Ascending aorta (tissue), 2 donors: ENCODE measurements at regions not wholly inside any gene's neighbourhood (a gene's known extent, or its start where the extent isn't known, plus 50 kb on each side); places are given as distances from the start of the nearest gene placed in this dataset.

Source experiments
- DNase-seq, 2 donors: peaks; one replicate each; pipeline ENCODE4 v3.0.0-alpha.2; 2019; ENCODE audit warnings: low spot score in 2 of 2
- H3K27ac ChIP-seq, 2 donors: fragments of 200-600 bp; sonication (generic); one replicate each; pipeline ENCODE4 v1.5.1; 2016 to 2017; ENCODE audit warnings: mild to moderate bottlenecking in 1 of 2
- H3K27me3 ChIP-seq: fragments of 200-600 bp; sonication (generic); one replicate; pipeline ENCODE4 v1.5.1; 2017
- H3K36me3 ChIP-seq, 2 donors: fragments of 200-600 bp; sonication (generic); one replicate each; pipeline ENCODE4 v1.5.1; 2016
- H3K4me1 ChIP-seq, 2 donors: fragments of 200-600 bp; sonication (generic); one replicate each; pipeline ENCODE4 v1.5.1; 2016 to 2017; ENCODE audit warnings: mild to moderate bottlenecking in 1 of 2
- H3K4me3 ChIP-seq, 2 donors: fragments of 200-600 bp; sonication (generic); one replicate each; pipeline ENCODE4 v1.5.1; 2016 to 2017; ENCODE audit warnings: mild to moderate bottlenecking in 1 of 2
- H3K9me3 ChIP-seq, 2 donors: fragments of 200-600 bp; sonication (generic); one replicate each; pipeline ENCODE4 v1.5.1; 2016
- CTCF ChIP-seq, 3 experiments: fragments of 200-600 bp in 2 of 3; fragments of 450-650 bp in 1 of 3; sonication (generic) in 2 of 3; IDR thresholded peaks; one replicate each; pipeline ENCODE4 v1.5.1; 2016 to 2019; ENCODE audit warnings: antibody characterized with exemption in 3 of 3, mild to moderate bottlenecking in 1 of 3, moderate library complexity in 1 of 3
- intact Hi-C: fragments of 100-400 bp; cut with DNase I; formaldehyde crosslinking; loops from one replicate; pipeline ENCODE4 v1.15.1; 2023

DNA sequence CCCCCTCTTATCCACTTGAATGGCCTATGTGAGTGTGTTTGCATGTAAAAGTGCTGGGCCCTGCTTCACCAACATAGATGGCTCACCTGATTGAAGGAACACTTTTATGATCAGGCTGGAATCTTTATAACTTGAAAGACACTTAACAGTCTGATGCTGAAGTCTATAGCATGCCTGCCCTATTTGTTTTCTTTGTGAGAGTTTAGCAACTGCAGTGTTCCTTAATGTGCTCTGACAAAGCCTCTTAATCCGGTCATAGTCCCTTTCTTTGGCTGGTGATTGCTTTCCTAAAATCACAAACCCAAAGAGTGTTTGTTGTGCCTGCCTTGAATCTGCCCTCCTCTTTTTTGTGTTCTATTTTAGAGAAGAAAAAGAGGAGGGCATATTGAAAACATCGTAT lies 1382.8 kb upstream of the CELF4 start:
- H3K4me1 ChIP-seq, result no peaks in the 10 kb centered on the region
- H3K9me3 ChIP-seq, result no peaks in the 10 kb centered on the region
- no peaks in the 10 kb centered on the region for H3K27me3 ChIP-seq
- no peak overlapping the region for H3K4me3 ChIP-seq
- no peak overlapping the region for H3K27ac ChIP-seq
- no peak for TF ChIP-seq CTCF (IDR thresholded peaks at IDR 0.05)
- intact Hi-C loops, result no loop called here
- DNase-seq, result no peak
- H3K36me3 ChIP-seq, result no peaks in the 10 kb centered on the region

DNA sequence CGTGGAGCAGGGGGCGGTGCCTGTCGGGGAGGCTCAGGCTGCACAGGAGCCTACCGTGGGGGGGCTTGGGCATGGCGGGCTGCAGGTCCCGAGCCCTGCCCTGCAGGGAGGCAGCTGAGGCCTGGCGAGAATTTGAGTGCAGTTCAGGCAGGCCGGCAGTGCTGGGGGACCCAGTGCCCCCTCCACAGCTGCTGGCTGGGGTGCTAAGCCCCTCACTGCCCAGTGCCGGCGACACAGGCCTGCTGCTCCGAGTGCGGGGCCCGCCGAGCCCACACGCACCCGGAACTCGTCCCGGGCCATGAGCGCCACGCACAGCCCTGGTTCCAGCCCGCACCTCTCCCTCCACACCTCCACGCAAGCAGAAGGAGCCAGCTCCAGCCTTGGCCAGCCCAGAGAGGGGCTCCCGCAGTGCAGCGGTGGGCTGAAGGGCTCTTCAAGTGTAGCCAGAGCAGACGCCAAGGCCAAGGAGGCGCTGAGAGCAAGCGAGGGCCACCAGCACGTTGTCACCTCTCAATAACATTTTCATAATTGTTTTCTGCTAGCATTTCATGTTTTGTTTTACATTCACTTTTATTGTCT lies 1378.9 kb upstream of the CELF4 start:
- Histone ChIP-seq H3K9me3 (no peaks in the 10 kb centered on the region), H3K27ac (no peak overlapping the region), H3K36me3 (no peaks in the 10 kb centered on the region), H3K27me3 (no peaks in the 10 kb centered on the region), H3K4me1 (no peaks in the 10 kb centered on the region), H3K4me3 (no peak overlapping the region)
- intact Hi-C loops, result no loop called here
- DNase-seq, result no peak
- no peak for TF ChIP-seq CTCF (IDR thresholded peaks at IDR 0.05)

DNA sequence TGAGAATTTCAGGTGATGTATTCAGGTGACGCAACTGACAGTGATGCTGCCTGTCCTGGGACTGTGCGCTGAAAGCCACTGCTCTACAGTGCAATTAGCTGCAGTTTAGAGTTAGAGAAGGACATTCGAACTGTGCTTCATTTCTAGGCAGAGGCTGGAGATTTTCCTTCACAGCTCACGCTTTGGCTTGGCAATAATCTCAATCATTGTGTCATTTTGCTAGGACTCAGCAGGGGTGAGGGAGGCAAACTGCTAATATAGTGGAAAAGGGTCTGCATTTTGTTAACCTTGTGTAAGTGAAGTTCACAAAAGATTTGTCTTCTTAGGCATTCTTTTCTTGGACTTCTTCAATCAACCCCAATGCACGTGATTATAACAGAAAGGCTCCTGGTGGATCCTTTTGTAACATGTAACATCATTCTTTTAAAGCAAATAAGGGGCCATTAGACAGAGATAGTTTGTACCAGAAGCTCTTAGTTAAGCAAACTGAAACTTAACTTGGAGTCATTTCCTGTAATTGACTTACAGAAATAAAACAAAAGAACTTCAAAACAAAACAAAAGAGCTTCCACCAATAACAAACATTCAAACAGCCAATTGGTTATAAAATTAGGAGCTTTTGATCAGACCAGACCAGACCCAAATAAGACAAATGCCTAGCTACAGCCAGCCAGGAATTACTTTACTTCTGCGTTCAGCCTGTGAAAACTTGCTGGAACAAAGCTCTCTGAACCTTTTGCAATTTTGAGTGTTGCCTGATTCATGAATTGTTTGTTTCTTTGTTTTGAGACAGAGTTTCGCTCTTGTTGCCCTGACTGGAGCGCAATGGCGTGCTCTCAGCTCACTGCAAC lies 1376.3 kb upstream of the CELF4 start:
- H3K27me3 ChIP-seq, result no peaks in the 10 kb centered on the region
- H3K27ac ChIP-seq, result no peak overlapping the region
- no peaks in the 10 kb centered on the region for H3K4me1 ChIP-seq
- DNase-seq, result no peak
- intact Hi-C loops, result no loop called here
- no peak for TF ChIP-seq CTCF (IDR thresholded peaks at IDR 0.05)
- H3K9me3 ChIP-seq, result no peaks in the 10 kb centered on the region
- H3K4me3 ChIP-seq, result no peak overlapping the region
- H3K36me3 ChIP-seq, result no peaks in the 10 kb centered on the region

GRCh38 chr18:38940863-38941531 lies 1375.4 kb upstream of the CELF4 start:
- TF ChIP-seq CTCF (IDR thresholded peaks at IDR 0.05), result no peak
- Histone ChIP-seq H3K27me3 (no peaks in the 10 kb centered on the region), H3K36me3 (no peaks in the 10 kb centered on the region), H3K9me3 (no peaks in the 10 kb centered on the region), H3K4me3 (no peak overlapping the region), H3K4me1 (no peaks in the 10 kb centered on the region), H3K27ac (no peak overlapping the region)
- DNase-seq, result no peak
- intact Hi-C loops, result no loop called here

DNA sequence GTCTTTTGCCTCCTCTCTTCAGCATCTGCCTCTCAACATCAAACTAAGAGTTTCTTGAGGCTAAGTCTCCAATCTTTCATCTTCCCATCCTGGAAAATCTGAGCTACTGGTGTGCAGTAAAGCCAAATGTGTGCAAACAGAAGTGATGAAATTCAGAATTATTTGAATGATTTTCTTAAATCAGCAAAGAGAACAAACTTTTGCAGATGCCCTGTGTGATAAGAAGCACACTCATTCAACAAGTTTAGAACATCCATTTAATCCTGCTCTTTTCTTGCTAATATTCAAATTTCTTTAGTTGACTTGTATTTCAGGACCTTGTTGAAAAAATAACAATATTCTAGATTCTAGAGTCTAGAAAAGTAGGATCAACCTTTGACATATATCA lies 1374.9 kb upstream of the CELF4 start:
- Histone ChIP-seq H3K4me3 (no peak overlapping the region), H3K4me1 (no peaks in the 10 kb centered on the region), H3K36me3 (no peaks in the 10 kb centered on the region), H3K27ac (no peak overlapping the region), H3K9me3 (no peaks in the 10 kb centered on the region), H3K27me3 (no peaks in the 10 kb centered on the region)
- intact Hi-C loops, result no loop called here
- no peak for DNase-seq
- no peak for TF ChIP-seq CTCF (IDR thresholded peaks at IDR 0.05)
